HG03521 (cell line): ENCODE measurements at regions not wholly inside any gene's neighbourhood (a gene's known extent, or its start where the extent isn't known, plus 50 kb on each side); places are given as distances from the start of the nearest gene placed in this dataset.
"Not testable (repeated sequence)": the region's sequence is repeated elsewhere in the genome, so short reads cannot be mapped to it uniquely, and the experiment has no call there.

Experiments
- ATAC-seq: cut with Tn5 transposase; IDR thresholded peaks from one replicate; pipeline ENCODE4 v1.9.1; 2021; ENCODE audit warnings: mild to moderate bottlenecking, moderate library complexity; ENCODE audit not compliant: unreplicated experiment

- ATAC-seq: no peak
These were observed 1118.7 kb downstream of the SUCLG1 start for GRCh38 chr2:83340424-83340823.

DNA sequence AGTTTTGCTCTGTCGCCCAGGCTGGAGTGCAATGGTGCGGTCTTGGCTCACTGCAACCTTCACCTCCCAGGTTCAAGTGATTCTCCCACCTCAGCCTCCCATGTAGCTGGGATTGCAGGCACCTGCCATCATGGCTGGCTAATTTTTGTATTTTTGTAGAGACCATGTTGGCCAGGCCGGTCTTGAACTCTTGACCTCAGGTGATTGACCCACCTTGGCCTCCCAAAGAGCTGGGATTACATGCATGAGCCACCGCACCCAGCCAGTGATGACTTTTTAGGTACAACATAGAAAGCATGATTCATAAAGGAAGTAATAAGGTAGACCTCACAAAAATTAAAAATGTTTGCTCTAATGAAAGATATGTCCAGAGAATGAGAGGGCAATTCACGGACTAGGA is 1119.1 kb downstream of the SUCLG1 start:
- ATAC-seq: not testable (repeated sequence)

DNA sequence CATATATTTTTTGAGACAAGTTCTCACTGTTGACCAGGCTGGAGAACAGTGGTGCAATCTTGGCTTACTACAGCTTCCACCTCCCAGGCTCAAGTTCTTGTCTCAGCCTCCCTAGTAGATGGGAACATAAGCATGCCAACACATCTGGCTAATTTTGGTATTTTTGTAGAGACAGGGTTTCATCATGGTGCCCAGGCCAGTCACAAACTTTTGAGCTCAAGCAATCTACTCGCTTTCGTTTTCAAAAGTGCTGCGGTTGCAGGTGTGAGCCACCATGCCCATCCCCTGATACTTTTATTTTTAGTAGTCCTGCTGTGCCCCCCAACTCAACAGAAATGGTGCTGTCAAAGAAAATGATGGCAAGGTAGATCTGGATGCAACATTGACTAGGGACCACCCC is 1127.3 kb downstream of the SUCLG1 start:
- ATAC-seq: no peak

DNA sequence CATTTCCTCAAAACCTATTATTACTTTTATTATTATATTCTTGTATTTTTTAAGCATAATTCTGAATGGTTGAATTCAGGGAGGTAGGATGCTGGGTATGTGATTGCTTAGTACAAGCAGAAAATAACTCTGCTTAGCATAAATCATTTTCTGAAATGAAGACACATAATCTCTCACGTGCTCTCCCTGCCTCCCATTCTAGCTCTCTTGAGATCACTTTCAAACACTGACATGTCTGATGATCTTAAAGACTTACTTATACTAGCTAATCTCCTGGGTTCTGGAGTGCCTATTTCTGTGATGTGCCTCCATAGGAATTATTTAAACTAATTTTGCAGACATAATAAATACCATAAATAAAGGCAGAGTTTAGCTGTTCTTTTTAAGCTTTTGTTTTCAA is 1136.0 kb downstream of the SUCLG1 start:
- no peak for ATAC-seq

- no peak for ATAC-seq
These were observed 1139.0 kb downstream of the SUCLG1 start for GRCh38 chr2:83320053-83320452.

- ATAC-seq: no peak
These were observed 1153.2 kb downstream of the SUCLG1 start for GRCh38 chr2:83305758-83306378.

DNA sequence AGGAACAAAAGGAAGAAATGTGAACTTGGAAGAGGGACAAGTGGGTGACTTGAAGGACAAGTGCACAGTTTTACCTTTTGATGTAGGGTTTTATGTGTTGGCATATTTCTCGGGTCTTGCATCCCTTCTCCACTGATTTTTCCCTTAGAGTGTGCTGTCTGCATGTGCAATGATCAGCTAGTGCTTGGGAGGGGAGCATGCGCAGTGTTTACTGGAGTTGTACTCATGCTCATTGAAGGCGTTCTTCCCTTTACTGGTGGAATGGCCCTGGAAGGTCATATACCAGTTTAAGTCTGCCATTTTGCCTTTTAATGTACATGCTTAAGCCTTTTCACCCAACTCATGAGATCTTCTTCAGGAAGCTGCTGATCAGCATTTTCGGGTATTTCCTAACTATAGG is 1168.0 kb downstream of the SUCLG1 start:
- ATAC-seq: no peak

GRCh38 chr2:83282841-83283240 is 1176.2 kb downstream of the SUCLG1 start:
- no peak for ATAC-seq

- ATAC-seq: no peak
These were observed 1176.9 kb downstream of the SUCLG1 start for GRCh38 chr2:83282043-83282795.

DNA sequence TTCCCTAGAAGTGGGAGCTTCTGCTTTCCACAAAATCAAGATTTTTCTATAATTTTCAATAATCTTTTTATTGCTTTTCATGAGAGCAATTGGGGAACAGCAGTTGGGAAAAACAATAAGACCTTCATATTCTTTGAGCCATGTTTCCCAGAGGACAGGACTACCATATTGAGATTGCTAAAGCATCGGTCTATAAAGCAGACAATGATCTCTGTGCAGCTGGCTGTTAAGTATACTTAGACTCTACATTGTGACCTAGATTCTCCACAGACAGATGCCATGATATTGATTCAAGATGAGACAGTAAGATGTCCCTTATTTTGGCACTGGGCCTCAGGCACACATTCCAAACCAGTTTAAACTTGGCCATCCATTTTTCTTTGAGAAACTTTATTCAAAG is 1178.7 kb downstream of the SUCLG1 start:
- no peak for ATAC-seq

GRCh38 chr2:83273322-83273721 is 1185.8 kb downstream of the SUCLG1 start:
- ATAC-seq: no peak

DNA sequence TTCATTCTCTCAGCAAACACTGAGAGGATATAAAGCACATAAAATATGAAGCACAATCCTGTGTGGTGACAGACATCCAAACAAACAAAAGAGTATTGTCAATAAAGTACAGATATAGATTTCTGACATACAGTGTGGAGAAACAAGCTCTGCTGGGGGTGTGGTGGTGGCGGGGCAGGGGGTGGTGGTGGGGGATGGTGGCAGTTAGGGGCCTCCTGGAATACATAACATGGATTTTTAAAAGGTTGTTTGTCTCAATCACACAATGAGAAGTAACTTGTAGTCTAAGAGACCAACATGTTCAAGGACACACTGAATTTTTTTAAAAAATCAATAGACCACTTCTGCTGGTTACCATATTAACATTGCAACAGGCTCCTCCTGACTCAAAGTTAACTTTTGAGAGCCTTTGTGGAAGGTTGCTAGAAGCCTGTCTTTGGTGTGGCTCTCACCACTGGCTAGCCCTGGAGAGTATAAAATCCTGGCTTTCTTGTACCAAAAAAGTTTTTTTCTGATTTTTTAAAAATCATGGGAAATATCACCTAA is 1197.4 kb downstream of the SUCLG1 start:
- ATAC-seq: no peak

DNA sequence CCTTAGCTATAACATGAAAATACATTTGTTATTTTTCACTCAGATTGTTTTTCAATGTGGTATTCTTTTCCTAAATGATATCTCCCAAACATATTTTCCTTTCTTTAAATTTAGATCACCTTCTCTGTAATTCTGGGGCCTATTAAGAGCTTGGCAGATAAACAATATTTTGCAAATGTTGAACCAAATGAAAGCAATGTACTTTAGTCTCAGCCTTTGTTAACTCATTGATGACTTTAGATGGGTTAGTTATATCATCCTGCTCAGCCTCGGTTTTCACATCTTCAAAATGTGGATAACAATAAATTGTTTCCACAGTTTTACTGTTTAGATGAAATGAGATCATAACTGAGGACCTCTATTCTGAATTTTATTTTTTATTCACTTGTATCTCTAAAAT is 1205.2 kb downstream of the SUCLG1 start:
- ATAC-seq: no peak

- ATAC-seq: no peak
These were observed 1207.7 kb downstream of the SUCLG1 start for GRCh38 chr2:83251321-83251872.

DNA sequence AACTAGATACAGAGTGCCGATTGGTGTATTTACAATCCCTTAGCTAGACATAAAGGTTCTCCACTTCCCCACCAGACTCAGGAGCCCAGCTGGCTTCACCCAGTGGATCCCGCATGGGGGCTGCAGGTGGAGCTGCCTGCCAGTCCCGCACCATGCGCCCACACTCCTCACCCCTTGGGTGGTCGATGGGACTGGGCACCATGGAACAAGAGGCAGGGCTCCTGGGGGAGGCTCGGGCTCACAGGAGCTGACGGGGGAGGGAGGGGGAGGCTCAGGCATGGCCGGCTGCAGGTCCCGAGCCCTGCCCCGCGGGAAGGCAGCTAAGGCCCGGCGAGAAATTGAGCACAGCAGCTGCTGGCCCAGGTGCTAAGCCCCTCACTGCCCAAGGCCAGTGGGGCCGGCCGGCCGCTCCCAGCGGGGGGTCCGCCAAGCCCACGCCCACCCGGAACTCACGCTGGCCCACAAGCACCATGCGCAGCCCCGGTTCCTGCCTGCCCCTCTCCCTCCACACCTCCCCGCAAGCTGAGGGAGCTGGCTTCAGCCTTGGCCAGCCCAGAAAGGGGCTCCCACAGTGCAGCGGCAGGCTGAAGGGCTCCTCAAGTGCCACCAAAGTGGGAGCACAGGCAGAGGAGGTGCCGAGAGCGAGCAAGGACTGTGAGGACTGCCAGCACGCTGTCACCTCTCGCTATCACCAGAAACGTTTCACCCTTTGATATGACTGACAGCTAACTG is 1213.1 kb downstream of the SUCLG1 start:
- ATAC-seq: not testable (repeated sequence)

DNA sequence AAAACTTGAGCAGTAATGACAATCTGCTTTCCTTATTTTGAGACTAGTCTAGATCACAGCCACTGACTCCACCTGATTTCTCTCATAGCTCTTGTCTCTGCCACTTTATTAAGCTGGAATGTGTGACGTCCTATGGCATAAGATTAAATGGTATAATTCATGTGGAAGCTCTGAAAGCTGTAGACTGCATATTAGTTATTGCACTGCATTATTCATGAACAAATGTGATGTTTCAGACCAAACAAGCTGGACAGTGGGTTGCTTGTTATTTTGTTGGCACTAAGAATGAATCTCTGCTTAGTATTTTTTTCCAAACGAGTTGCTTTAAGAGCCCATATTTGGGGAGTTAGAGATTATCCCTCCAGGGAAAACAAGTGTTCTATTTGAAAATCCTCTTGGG is 1218.5 kb downstream of the SUCLG1 start:
- no peak for ATAC-seq

DNA sequence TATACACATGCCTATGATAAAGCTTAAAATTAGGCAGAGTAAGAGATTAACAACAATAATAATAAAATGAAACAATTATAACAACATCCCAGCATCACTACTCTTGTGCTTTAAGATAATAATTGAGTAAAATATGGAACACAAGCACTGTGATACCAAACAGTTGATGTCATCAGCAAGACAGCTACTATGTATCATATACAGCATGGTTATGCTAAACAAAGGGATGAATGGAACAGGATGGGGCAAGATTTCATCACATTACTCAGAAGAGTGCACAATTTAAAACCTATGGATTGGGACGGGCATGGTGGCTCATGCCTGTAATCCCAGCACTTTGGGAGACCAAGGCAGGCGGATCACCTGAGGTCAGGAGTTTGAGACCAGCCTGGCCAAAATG is 1221.0 kb downstream of the SUCLG1 start:
- ATAC-seq: no peak

GRCh38 chr2:83234246-83234645 is 1224.8 kb downstream of the SUCLG1 start:
- ATAC-seq: no peak

- no peak for ATAC-seq
These were observed 1225.3 kb downstream of the SUCLG1 start for GRCh38 chr2:83233781-83234180.

DNA sequence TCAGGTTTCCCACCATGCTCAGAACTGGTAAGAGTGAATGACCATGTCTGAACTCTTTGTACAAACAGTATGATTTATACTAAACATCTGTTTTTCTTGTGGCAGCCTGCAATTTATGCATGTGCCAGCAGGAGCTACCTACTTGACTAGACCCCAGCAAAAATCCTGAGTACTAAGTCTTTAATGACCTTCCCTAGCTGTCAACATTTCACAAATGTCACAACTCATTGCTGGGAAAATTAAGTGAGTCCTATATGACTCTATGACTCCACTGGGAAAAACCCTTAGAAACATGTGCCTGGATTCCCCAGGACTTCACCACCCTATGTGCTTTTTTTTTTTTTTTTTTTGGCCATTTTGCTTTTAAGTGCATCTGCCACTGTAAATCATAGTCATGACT is 1225.8 kb downstream of the SUCLG1 start:
- no peak for ATAC-seq

DNA sequence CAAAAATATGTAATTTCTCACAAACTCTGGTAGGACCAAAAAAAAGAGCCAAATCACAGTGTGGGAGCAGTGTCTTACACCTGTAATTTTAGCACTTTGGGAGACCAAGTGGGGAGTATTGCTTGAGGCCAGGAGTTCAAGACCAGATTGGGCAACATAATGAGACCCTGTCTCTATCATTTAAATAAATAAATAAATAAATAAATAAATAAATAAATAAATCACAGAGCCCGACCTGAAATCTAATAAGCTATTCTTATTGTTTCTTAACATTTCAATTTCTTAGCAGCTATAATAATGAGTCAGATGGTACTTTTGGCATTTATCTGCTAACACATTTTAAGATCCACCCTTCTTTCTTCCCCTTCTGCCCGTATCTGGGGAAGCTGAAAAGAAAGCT is 1229.6 kb downstream of the SUCLG1 start:
- no peak for ATAC-seq
